Cerebellar nuclear complex (tissue), 1 donor: ENCODE measurements at regions not wholly inside any gene's neighbourhood (a gene's known extent, or its start where the extent isn't known, plus 50 kb on each side); places are given as distances from the start of the nearest gene placed in this dataset.

Experiments
- DNase-seq, 2 experiments: peaks; one replicate each; lab custom pipeline; 2025; lab: John Stamatoyannopoulos, UW

- no peak for DNase-seq
Observed at GRCh38 chr9:95822583-95823431, 52.7 kb upstream of the ERCC6L2 start.

GRCh38 chr9:95822015-95822414 lies 53.5 kb upstream of the ERCC6L2 start:
- no peak for DNase-seq

- DNase-seq, result no peak
Observed at GRCh38 chr9:95820074-95820473, 55.4 kb upstream of the ERCC6L2 start.

DNA sequence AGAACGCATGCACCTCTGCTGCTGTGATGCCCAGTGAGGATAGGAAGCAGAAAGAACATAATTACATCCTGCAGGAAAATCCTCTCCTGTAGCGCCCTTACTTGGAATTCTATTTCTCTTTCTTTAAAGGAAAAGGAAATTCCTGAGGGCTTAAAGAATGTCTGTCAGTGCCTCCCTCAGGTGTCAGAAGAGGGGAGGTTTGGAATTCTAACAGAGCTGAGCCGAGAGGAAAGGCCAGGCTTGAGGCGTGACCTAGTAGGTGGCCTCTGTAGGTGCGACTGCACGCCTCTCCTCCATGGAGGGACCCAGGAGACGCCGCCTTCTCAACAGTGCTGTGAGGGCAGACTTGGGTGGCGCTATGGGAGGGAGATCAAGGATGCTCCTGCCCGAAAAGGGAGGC lies 55.9 kb upstream of the ERCC6L2 start:
- no peak for DNase-seq

DNA sequence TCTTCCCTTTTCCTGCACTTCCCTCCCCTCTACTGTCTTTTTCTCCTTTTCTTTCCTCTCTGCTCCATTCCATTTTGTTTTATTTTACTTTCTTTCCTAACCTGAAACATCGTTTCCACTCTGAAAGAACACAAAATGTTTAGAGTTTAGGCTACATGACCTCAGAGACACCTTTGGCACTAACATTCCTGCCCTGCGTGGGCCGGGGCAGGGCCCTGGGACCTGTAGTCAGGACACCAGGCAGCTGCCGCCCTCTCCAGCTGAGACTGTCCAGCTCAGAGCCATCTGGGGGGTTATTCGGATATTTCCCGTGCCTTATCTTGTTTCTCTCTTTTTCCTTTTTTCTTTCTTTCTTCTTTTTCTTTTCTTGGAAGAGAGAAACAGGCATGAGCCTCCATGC lies 58.3 kb upstream of the ERCC6L2 start:
- DNase-seq, result no peak

DNA sequence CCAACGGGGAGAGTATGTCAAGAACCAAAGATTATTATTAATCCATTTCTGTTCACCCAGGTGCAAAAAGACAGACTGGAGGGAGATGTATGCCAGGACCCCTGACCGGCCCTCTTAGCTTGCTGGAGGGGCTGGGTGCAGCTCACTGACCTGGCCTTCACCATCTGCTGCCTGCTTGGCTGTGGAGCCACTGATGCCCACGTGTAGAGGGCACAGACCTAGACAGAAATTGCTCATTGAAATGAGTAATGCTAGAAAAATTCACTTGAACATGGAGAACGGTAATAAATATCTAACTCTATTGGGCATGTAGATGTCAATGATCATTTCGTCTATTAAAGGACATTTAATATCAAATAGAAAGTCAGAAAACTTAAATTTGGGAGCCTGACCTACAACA lies 58.8 kb upstream of the ERCC6L2 start:
- DNase-seq, result no peak

GRCh38 chr9:95815961-95816360 lies 59.5 kb upstream of the ERCC6L2 start:
- DNase-seq, result no peak

DNA sequence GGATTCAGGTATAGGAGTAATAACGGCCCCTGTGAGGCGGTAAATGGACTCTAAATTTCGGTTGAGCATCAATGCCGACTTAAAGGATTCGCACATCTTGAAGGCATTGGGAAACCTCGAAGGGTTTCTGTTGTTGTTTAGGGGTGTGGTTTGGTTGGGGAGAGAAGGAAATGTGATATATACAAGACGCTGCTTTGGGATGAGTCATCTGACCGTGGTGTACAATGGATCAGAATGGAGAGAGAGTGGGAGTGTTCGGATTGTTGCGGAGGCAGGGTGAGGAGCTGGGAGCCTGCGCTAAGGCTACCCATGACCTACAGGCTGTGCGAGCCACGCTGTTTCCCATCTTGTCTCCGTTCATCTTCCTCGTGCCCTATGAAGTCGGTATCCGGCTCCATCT lies 60.4 kb upstream of the ERCC6L2 start:
- DNase-seq, result no peak

DNA sequence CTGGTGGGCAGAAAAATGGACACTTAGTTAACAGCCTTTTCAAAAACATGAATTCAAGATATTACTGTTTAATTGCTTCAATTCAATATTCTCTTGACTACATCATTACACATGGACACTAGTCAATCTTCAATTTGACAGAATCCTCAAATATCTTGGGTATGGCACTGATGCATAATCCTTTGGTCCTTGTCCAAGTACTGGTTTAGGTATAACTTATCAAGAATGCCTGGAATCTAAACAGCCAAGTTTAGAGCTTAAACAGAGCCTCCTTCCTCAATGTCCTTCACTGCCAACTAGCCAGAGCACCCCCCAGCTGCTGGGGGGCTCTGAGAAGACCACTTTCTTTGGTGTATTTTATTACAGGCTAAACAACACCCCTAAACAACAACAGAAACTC lies 61.6 kb upstream of the ERCC6L2 start:
- DNase-seq, result no peak

- peak in 1 of 2 experiments; percentile 1 for DNase-seq
Observed at GRCh38 chr9:95810814-95811213, 64.7 kb upstream of the ERCC6L2 start.

DNA sequence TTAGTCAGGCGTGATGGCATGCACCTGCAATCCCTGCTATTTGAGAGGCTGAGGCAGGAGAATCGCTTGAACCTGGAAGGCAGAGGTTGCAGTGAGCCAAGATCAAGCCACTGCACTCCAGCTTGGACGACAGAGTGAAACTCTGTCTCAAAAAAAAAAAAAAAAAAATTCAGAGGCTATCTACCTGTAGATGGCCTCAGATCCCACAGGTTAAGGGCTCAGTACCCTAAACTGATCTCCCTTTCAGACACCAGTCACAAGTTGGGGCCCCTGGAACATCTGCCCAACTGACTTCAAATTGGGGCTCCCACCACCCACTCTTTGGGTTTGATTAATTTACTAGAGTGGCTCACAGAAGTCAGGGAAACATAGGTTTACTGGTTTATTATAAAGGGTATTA lies 65.4 kb upstream of the ERCC6L2 start:
- DNase-seq, result no peak

GRCh38 chr9:95809686-95810085 lies 65.8 kb upstream of the ERCC6L2 start:
- DNase-seq, result no peak

DNA sequence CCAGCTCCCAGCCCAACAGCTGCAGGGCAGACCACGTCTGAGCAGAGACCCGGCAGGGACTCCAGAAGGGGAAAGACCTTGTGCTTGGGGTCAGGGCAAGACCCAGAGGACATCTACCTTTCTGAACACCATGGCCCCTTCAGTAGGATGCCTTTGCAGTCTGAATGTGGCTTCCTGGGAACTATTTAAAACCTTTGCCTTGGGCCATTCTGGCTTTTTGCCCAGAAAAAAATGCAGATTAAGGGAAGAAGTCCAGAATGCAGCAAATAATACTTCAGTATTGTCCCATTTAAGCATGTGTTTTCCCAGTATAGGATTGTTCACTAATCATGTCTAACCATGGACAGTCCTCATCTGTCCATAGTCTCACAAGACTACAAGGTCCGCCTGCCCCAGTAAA lies 67.5 kb upstream of the ERCC6L2 start:
- DNase-seq, result no peak

DNA sequence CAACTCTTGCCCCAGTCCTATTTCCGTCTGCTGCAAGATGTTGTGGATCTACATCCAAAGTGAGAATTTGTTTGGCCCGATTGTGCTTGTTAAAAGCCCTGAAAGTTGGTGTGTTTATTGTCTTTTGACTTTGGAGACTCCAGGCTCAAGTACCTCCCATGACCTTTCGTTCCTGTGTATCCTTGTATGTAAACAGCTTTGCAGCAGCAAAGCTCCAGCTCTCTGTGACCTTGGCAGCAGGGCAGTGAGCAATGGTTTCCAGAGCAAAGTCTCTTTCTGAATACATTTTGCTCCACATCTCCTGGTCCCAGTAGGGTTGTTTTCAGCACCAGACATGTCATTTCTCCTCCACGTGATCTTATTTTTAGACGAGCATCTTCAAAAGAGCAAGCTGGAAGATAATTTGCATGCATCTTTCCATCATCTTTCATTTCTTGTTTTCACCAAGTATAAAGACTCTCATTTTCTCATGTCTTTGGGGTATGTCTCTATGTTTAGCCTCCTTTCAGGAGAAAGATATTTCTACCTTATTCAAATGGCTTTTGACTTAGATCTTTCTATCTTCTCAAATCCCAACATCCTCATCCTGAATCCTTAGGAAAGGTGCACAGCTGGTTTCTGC lies 68.1 kb upstream of the ERCC6L2 start:
- DNase-seq, result no peak

GRCh38 chr9:95803197-95803596 lies 72.3 kb upstream of the ERCC6L2 start:
- no peak for DNase-seq

GRCh38 chr9:95801797-95802196 lies 73.7 kb upstream of the ERCC6L2 start:
- DNase-seq, result no peak

- DNase-seq, result no peak
Observed at GRCh38 chr9:95796029-95796428, 79.5 kb upstream of the ERCC6L2 start.

DNA sequence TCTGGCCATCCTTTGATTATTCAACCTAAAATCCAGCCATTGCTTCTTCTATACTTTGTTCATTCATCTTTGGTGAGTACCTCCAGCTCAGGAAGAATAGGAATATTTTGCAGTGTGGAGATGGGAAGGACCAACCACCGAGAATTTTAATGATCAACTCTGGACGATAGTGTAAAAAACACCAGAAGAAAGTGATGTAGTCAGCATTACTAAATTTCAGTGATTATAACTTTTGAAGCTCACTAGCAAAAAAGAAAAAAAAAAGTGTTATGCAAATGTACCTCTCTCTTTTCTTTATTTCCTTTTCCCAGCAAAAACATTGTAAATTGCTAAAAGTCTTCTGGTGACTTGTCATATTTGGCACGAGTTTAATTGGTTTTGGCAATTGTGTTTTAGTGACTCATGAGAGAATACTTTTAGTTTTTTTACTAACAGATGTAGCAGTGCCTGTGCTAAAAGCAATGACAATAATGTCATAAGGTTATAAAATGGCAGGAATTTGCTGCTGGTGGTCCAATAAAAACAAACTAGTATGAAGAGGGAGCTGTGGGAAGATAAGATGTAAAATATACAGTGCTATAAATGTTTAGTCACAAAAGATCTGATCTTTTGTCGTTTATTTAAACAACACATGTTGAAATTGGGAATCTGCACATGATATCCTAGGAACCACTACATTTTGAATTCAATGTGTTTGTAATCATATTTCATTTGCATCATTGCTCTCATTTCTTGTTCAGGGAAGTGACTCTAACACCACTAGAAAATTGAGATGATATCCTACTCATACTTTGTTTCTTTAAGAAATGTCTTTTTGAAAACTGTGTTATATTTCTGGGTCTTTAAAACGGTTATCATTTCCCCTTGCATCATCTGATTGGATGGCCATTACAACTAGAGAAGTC lies 81.3 kb upstream of the ERCC6L2 start:
- no peak for DNase-seq

DNA sequence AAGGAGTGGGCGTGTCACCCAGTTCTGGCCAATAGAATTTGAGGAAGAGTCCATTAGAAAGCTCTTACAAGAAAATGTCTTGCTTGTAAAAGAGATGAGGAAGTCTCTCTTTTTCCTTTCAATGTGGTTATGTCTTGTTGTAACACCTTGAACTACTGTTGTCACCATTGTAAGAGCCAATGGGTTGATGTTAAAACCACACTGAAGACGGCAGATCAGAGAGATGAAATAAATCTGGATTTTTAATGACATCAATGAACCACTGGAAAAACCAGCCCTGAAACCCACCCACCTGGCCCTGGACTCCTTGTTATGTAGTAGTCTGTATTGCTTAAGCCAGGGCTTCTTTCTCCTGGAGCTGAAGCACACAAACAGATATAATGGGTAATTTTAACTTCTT lies 83.8 kb upstream of the ERCC6L2 start:
- DNase-seq, result no peak

DNA sequence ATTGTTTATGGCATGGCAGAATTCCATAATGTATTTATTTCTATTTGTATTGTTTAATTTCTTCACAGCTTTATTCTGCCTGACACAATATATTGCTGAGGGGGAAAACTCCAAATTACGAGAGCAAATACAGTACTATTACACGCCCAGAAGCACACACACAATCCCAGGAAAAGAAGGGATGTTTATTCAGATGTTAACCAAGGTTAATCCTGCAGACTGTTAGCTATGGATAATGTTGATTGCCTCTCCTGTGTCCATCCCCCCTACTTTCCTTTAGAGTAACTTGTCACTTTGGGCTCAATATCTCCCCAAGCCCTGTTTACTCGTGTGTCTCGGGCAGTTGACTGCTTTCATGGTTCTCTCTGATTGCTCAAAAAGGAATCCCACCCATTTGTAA lies 84.2 kb upstream of the ERCC6L2 start:
- DNase-seq, result no peak

DNA sequence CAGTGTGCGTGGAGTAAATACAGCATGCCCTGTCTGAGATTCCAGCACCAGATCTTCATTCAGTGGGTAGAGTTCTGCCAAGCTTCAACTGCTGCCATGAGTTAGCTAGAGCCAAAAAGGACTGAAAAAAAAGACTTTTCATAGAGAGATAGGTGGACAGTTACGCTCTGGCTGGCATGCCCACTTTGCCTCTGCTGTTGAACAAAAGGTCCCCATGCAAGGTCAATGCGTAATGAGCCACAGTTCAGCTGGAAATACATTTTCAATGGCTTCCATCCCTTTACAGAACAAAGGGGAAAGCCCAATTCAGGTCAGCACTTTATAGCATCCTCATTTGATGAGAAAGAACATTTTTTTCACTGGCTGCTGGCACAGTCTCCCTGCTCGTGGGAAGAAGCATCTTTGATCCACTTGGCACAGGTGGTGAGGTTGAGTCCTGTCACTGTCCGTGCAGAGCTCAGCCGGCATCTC lies 86.9 kb upstream of the ERCC6L2 start:
- peak in 1 of 2 experiments; percentile 42 for DNase-seq

DNA sequence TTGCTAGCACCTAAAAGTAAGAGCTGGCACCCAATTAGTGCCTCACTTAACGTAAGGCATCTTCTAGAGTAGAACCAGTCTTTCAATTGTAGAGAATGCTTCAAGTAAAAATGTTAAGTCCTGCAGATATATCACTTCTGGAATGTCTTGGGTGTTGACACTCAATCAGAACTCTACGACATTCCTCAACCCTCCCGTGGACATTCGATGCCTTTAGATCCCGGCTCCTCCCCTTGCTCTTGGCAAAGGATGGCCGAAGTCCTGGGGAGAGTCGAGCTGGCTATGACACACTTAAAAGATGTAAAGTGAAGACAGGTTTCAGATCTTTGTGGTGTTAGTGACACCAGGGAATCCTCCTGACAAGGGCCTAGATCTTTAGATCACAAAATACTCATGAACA lies 87.5 kb upstream of the ERCC6L2 start:
- DNase-seq, result no peak

DNA sequence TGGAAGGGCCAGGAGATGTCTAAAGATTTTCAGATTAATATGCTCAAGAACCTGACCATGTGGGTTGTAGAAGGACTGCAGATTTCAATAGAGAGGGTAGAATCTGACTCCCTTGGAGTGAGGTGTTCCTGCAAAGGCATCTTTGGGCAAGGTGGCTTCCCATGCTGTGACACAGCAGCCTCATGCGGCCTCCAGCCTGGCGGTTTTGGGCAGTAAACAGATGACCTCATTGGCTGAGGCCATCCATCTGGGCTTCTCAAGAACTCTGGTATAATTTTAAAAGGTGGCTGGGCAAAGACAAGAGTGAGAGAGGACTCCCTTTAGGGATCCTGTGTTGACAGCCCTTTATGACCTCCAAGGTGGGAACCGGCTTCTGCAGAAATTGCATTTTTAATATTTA lies 90.3 kb upstream of the ERCC6L2 start:
- DNase-seq, result no peak
